GM23338 (cell line): ENCODE measurements at regions not wholly inside any gene's neighbourhood (a gene's known extent, or its start where the extent isn't known, plus 50 kb on each side); places are given as distances from the start of the nearest gene placed in this dataset.
A peak's percentile ranks its signal among the peaks of the same experiment; 100 is the strongest.

Experiments used
- ATAC-seq: fragments of 200-7000 bp; cut with Tn5 transposase; 3 replicates; pipeline ENCODE4 v1.9.1; 2020
- DNase-seq: peaks from one replicate; pipeline ENCODE4 v3.0.0-alpha.2; 2015; ENCODE audit warnings: low spot score
- H2AFZ ChIP-seq: fragments of 200-600 bp; sonication (generic); 2 replicates; pipeline ENCODE4 v1.8.0; 2016; ENCODE audit warnings: antibody characterized with exemption, mild to moderate bottlenecking, moderate library complexity
- H3F3A ChIP-seq: fragments of 200-600 bp; sonication (generic); replicated peaks from 2 replicates; pipeline ENCODE4 v1.8.0; 2017; ENCODE audit warnings: antibody characterized with exemption, mixed run types, low read depth
- H3K27ac ChIP-seq: fragments of 200-600 bp; sonication (generic); 2 replicates; pipeline ENCODE4 v1.6.1; 2016; ENCODE audit warnings: low read depth
- H3K27me3 ChIP-seq: fragments of 200-600 bp; sonication (generic); 2 replicates; pipeline ENCODE4 v1.8.0; 2016; ENCODE audit warnings: mild to moderate bottlenecking, mixed run types, moderate library complexity; ENCODE audit not compliant: insufficient read depth
- H3K36me3 ChIP-seq: fragments of 200-600 bp; sonication (generic); 2 replicates; pipeline ENCODE4 v1.8.0; 2016; ENCODE audit warnings: mild to moderate bottlenecking; ENCODE audit not compliant: insufficient read depth
- H3K4me1 ChIP-seq: fragments of 200-600 bp; sonication (generic); 2 replicates; pipeline ENCODE4 v1.8.0; 2016; ENCODE audit warnings: mild to moderate bottlenecking, moderate library complexity; ENCODE audit not compliant: insufficient read depth
- H3K4me2 ChIP-seq: fragments of 200-600 bp; sonication (generic); 2 replicates; pipeline ENCODE4 v1.7.1; 2017; ENCODE audit warnings: mixed run types
- H3K4me3 ChIP-seq: fragments of 200-600 bp; sonication (generic); 2 replicates; pipeline ENCODE4 v1.6.1; 2016; ENCODE audit warnings: mixed run types
- H3K79me2 ChIP-seq: fragments of 200-600 bp; sonication (generic); replicated peaks from 2 replicates; pipeline ENCODE4 v1.8.0; 2017; ENCODE audit warnings: mild to moderate bottlenecking; ENCODE audit not compliant: insufficient read depth
- H3K9me2 ChIP-seq: fragments of 200-600 bp; sonication (generic); 2 replicates; pipeline ENCODE4 v1.8.0; 2017; ENCODE audit not compliant: insufficient read depth
- H4K20me1 ChIP-seq: fragments of 200-600 bp; sonication (generic); replicated peaks from 2 replicates; pipeline ENCODE4 v1.8.0; 2017; ENCODE audit warnings: mild to moderate bottlenecking; ENCODE audit not compliant: insufficient read depth
- H3K27ac Mint-ChIP-seq: 2 replicates; pipeline ENCODE4 v1.8.0; 2020; ENCODE audit warnings: inconsistent platforms, mild to moderate bottlenecking, moderate library complexity, mixed read lengths
- H3K27me3 Mint-ChIP-seq: 3 replicates; pipeline ENCODE4 v1.8.0; 2022; ENCODE audit warnings: low read depth, mild to moderate bottlenecking, moderate library complexity, mixed read lengths, inconsistent platforms; ENCODE audit not compliant: insufficient read depth, poor library complexity
- H3K36me3 Mint-ChIP-seq: 3 replicates; pipeline ENCODE4 v1.8.0; 2021; ENCODE audit warnings: low read depth, mild to moderate bottlenecking, inconsistent platforms, moderate library complexity, mixed read lengths
- H3K4me1 Mint-ChIP-seq: 3 replicates; pipeline ENCODE4 v1.8.0; 2020; ENCODE audit warnings: mild to moderate bottlenecking, inconsistent platforms, mixed read lengths
- H3K4me3 Mint-ChIP-seq: 3 replicates; pipeline ENCODE4 v1.8.0; 2021; ENCODE audit warnings: moderate library complexity, mild to moderate bottlenecking, inconsistent platforms, mixed read lengths
- H3K9me3 Mint-ChIP-seq: 3 replicates; pipeline ENCODE4 v1.8.0; 2020; ENCODE audit warnings: moderate library complexity, mild to moderate bottlenecking, inconsistent platforms, mixed read lengths
- CREB1 ChIP-seq: fragments of 250-450 bp; sonication (Bioruptor Pico); IDR thresholded peaks from 2 replicates; pipeline ENCODE4 v1.5.0; 2020; ENCODE audit warnings: low read depth, mild to moderate bottlenecking, moderate library complexity
- EZH2 ChIP-seq: fragments of 200-600 bp; sonication (generic); IDR thresholded peaks from one replicate; pipeline ENCODE4 v1.8.0; 2017; ENCODE audit warnings: antibody characterized with exemption, mild to moderate bottlenecking, low read depth; ENCODE audit not compliant: unreplicated experiment
- EZH2phosphoT487 ChIP-seq: fragments of 200-600 bp; sonication (generic); IDR thresholded peaks from one replicate; pipeline ENCODE4 v1.8.1; 2018; ENCODE audit warnings: antibody characterized with exemption; ENCODE audit not compliant: unreplicated experiment
- JUNB ChIP-seq: IDR thresholded peaks from one replicate; pipeline ENCODE4 v1.6.1; 2016; ENCODE audit warnings: antibody characterized with exemption; ENCODE audit not compliant: unreplicated experiment
- NANOG ChIP-seq: IDR thresholded peaks from 2 replicates; pipeline ENCODE4 v1.6.1; 2016; ENCODE audit warnings: antibody characterized with exemption, borderline replicate concordance
- POLR2AphosphoS5 ChIP-seq: IDR thresholded peaks from 2 replicates; pipeline ENCODE4 v1.6.1; 2016; ENCODE audit warnings: antibody characterized with exemption, low read depth
- STAT1 ChIP-seq: IDR thresholded peaks from one replicate; pipeline ENCODE4 v1.6.1; 2016; ENCODE audit warnings: antibody characterized with exemption; ENCODE audit not compliant: unreplicated experiment
- ZNF114 ChIP-seq: fragments of 250-450 bp; sonication (Bioruptor Pico); IDR thresholded peaks from 2 replicates; pipeline ENCODE4 v1.5.0; 2020; ENCODE audit warnings: mild to moderate bottlenecking, moderate library complexity
- ZNF331 ChIP-seq: fragments of 250-450 bp; sonication (Bioruptor Pico); IDR thresholded peaks from 2 replicates; pipeline ENCODE4 v1.5.0; 2020; ENCODE audit warnings: low read depth, mild to moderate bottlenecking, moderate library complexity
- TF ChIP-seq, protein P1 (sequence below), 2 experiments: fragments of 200-600 bp in 1 of 2; sonication (generic) in 1 of 2; conservative IDR thresholded peaks; 2 replicates each; pipeline versions ENCODE4 v1.5.1 to v1.6.1; 2016 to 2017; ENCODE audit warnings: antibody characterized with exemption in 2 of 2, low read depth in 2 of 2, mild to moderate bottlenecking in 2 of 2, moderate library complexity in 1 of 2
- TF ChIP-seq, protein P2 (sequence below): IDR thresholded peaks from 2 replicates; pipeline ENCODE4 v1.6.1; 2016; ENCODE audit warnings: antibody characterized with exemption
- TF ChIP-seq, protein P3 (sequence below): fragments of 250-450 bp; sonication (Bioruptor Pico); IDR thresholded peaks from 2 replicates; pipeline ENCODE4 v1.5.0; 2020; ENCODE audit warnings: mild to moderate bottlenecking, moderate library complexity
- TF ChIP-seq, protein P4 (sequence below): IDR thresholded peaks from one replicate; pipeline ENCODE4 v1.6.1; 2018; ENCODE audit warnings: antibody characterized with exemption; ENCODE audit not compliant: unreplicated experiment

DNA sequence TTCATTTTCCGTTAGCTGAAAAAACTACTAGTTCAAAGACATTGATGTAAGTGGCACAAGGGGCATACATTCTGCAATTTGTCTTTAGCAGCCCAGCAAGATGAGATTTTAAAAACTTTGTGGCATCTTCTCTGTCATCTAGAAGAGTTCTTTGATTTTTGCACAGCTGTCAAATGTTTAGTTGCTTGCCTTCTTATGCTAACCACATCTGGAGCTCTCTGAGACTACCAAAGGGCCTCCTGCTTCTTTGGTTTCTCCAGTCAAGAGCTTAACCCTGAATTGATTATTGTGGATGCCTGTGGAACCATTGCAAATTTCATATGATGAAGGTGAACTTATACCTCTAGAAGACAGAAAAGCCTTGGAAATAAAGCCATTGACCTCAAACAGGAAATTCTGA, 468.7 kb upstream of the RGMA start:
- no peak for ATAC-seq

More for the DNA sequence above, 468.7 kb upstream of the RGMA start:
- peaks cover 7% of the 10 kb centered on the region; the same call in 1 of the 2 replicates for H3K4me1 ChIP-seq
- no peak overlapping the region for H3K4me2 ChIP-seq
- H3K4me3 Mint-ChIP-seq, result no peak overlapping the region
- H4K20me1 ChIP-seq, result no peaks in the 10 kb centered on the region
- no peaks in the 10 kb centered on the region; the same call in 2 of the 3 replicates for H3K9me3 Mint-ChIP-seq
- no peak for TF ChIP-seq ZNF331
- no peak for TF ChIP-seq STAT1
- TF ChIP-seq, protein P1, sequence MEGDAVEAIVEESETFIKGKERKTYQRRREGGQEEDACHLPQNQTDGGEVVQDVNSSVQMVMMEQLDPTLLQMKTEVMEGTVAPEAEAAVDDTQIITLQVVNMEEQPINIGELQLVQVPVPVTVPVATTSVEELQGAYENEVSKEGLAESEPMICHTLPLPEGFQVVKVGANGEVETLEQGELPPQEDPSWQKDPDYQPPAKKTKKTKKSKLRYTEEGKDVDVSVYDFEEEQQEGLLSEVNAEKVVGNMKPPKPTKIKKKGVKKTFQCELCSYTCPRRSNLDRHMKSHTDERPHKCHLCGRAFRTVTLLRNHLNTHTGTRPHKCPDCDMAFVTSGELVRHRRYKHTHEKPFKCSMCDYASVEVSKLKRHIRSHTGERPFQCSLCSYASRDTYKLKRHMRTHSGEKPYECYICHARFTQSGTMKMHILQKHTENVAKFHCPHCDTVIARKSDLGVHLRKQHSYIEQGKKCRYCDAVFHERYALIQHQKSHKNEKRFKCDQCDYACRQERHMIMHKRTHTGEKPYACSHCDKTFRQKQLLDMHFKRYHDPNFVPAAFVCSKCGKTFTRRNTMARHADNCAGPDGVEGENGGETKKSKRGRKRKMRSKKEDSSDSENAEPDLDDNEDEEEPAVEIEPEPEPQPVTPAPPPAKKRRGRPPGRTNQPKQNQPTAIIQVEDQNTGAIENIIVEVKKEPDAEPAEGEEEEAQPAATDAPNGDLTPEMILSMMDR (conservative IDR thresholded peaks at IDR 0.05; ENCODE audit: low read depth in 2 of 2), result no peak
- no peak for TF ChIP-seq NANOG
- TF ChIP-seq, protein P2, sequence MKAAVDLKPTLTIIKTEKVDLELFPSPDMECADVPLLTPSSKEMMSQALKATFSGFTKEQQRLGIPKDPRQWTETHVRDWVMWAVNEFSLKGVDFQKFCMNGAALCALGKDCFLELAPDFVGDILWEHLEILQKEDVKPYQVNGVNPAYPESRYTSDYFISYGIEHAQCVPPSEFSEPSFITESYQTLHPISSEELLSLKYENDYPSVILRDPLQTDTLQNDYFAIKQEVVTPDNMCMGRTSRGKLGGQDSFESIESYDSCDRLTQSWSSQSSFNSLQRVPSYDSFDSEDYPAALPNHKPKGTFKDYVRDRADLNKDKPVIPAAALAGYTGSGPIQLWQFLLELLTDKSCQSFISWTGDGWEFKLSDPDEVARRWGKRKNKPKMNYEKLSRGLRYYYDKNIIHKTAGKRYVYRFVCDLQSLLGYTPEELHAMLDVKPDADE, result no peak
- no peak for TF ChIP-seq JUNB
- TF ChIP-seq EZH2, result no peak
- TF ChIP-seq, protein P3, sequence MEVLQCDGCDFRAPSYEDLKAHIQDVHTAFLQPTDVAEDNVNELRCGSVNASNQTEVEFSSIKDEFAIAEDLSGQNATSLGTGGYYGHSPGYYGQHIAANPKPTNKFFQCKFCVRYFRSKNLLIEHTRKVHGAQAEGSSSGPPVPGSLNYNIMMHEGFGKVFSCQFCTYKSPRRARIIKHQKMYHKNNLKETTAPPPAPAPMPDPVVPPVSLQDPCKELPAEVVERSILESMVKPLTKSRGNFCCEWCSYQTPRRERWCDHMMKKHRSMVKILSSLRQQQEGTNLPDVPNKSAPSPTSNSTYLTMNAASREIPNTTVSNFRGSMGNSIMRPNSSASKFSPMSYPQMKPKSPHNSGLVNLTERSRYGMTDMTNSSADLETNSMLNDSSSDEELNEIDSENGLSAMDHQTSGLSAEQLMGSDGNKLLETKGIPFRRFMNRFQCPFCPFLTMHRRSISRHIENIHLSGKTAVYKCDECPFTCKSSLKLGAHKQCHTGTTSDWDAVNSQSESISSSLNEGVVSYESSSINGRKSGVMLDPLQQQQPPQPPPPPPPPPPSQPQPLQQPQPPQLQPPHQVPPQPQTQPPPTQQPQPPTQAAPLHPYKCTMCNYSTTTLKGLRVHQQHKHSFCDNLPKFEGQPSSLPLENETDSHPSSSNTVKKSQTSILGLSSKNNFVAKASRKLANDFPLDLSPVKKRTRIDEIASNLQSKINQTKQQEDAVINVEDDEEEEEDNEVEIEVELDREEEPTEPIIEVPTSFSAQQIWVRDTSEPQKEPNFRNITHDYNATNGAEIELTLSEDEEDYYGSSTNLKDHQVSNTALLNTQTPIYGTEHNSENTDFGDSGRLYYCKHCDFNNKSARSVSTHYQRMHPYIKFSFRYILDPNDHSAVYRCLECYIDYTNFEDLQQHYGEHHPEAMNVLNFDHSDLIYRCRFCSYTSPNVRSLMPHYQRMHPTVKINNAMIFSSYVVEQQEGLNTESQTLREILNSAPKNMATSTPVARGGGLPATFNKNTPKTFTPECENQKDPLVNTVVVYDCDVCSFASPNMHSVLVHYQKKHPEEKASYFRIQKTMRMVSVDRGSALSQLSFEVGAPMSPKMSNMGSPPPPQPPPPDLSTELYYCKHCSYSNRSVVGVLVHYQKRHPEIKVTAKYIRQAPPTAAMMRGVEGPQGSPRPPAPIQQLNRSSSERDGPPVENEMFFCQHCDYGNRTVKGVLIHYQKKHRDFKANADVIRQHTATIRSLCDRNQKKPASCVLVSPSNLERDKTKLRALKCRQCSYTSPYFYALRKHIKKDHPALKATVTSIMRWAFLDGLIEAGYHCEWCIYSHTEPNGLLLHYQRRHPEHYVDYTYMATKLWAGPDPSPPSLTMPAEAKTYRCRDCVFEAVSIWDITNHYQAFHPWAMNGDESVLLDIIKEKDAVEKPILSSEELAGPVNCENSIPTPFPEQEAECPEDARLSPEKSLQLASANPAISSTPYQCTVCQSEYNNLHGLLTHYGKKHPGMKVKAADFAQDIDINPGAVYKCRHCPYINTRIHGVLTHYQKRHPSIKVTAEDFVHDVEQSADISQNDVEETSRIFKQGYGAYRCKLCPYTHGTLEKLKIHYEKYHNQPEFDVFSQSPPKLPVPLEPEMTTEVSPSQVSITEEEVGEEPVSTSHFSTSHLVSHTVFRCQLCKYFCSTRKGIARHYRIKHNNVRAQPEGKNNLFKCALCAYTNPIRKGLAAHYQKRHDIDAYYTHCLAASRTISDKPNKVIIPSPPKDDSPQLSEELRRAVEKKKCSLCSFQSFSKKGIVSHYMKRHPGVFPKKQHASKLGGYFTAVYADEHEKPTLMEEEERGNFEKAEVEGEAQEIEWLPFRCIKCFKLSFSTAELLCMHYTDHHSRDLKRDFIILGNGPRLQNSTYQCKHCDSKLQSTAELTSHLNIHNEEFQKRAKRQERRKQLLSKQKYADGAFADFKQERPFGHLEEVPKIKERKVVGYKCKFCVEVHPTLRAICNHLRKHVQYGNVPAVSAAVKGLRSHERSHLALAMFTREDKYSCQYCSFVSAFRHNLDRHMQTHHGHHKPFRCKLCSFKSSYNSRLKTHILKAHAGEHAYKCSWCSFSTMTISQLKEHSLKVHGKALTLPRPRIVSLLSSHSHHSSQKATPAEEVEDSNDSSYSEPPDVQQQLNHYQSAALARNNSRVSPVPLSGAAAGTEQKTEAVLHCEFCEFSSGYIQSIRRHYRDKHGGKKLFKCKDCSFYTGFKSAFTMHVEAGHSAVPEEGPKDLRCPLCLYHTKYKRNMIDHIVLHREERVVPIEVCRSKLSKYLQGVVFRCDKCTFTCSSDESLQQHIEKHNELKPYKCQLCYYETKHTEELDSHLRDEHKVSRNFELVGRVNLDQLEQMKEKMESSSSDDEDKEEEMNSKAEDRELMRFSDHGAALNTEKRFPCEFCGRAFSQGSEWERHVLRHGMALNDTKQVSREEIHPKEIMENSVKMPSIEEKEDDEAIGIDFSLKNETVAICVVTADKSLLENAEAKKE (CRISPR knock-in tag), result no peak
- no peak for TF ChIP-seq CREB1 (CRISPR knock-in tag)
- TF ChIP-seq ZNF114 (CRISPR knock-in tag), result no peak
- no peak for TF ChIP-seq EZH2phosphoT487
- no peak for TF ChIP-seq POLR2AphosphoS5
- TF ChIP-seq, protein P4, sequence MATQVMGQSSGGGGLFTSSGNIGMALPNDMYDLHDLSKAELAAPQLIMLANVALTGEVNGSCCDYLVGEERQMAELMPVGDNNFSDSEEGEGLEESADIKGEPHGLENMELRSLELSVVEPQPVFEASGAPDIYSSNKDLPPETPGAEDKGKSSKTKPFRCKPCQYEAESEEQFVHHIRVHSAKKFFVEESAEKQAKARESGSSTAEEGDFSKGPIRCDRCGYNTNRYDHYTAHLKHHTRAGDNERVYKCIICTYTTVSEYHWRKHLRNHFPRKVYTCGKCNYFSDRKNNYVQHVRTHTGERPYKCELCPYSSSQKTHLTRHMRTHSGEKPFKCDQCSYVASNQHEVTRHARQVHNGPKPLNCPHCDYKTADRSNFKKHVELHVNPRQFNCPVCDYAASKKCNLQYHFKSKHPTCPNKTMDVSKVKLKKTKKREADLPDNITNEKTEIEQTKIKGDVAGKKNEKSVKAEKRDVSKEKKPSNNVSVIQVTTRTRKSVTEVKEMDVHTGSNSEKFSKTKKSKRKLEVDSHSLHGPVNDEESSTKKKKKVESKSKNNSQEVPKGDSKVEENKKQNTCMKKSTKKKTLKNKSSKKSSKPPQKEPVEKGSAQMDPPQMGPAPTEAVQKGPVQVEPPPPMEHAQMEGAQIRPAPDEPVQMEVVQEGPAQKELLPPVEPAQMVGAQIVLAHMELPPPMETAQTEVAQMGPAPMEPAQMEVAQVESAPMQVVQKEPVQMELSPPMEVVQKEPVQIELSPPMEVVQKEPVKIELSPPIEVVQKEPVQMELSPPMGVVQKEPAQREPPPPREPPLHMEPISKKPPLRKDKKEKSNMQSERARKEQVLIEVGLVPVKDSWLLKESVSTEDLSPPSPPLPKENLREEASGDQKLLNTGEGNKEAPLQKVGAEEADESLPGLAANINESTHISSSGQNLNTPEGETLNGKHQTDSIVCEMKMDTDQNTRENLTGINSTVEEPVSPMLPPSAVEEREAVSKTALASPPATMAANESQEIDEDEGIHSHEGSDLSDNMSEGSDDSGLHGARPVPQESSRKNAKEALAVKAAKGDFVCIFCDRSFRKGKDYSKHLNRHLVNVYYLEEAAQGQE, result no peak
- H3K27me3 Mint-ChIP-seq, result no peaks in the 10 kb centered on the region
- no peak overlapping the region for H3K27ac ChIP-seq
- H3K27ac Mint-ChIP-seq, result 0 out of 2 replicates have a peak overlapping the region, but pooled peaks have one; percentile 8
- no peak overlapping the region for H3K4me3 ChIP-seq
- no peaks in the 10 kb centered on the region for H3K9me2 ChIP-seq
- H2AFZ ChIP-seq, result no peak overlapping the region
- H3K36me3 Mint-ChIP-seq, result no peaks in the 10 kb centered on the region
- no peaks in the 10 kb centered on the region for H3F3A ChIP-seq
- no peaks in the 10 kb centered on the region for H3K27me3 ChIP-seq
- H3K79me2 ChIP-seq, result no peaks in the 10 kb centered on the region
- peaks cover 4% of the 10 kb centered on the region; the same call in 2 of the 3 replicates for H3K4me1 Mint-ChIP-seq
- no peak for DNase-seq
- no peaks in the 10 kb centered on the region for H3K36me3 ChIP-seq
